ENCODE measurements at regions not wholly inside any gene's neighbourhood (a gene's known extent, or its start where the extent isn't known, plus 50 kb on each side); places are given as distances from the start of the nearest gene placed in this dataset.

DNA sequence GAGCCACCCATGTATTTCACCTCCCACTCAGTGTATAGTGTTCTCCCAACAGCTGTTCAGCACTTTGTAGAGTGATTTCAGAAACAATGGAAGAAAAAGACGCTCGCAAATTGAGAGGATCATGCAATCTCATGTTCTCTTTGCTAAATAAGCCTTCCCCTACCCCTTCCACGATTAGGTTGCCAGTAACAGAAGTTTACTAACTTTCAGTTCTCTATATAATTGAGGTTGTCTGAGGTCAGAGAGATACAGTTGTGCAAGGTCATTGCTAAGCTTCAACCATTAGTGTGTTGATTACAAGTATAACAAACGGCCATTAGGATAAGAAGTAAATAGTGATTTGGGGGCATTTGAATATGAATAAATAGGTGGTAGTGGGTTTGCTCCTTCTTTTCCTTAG lies 99.6 kb downstream of the TUSC7 start:
- TF ChIP-seq, protein P1, sequence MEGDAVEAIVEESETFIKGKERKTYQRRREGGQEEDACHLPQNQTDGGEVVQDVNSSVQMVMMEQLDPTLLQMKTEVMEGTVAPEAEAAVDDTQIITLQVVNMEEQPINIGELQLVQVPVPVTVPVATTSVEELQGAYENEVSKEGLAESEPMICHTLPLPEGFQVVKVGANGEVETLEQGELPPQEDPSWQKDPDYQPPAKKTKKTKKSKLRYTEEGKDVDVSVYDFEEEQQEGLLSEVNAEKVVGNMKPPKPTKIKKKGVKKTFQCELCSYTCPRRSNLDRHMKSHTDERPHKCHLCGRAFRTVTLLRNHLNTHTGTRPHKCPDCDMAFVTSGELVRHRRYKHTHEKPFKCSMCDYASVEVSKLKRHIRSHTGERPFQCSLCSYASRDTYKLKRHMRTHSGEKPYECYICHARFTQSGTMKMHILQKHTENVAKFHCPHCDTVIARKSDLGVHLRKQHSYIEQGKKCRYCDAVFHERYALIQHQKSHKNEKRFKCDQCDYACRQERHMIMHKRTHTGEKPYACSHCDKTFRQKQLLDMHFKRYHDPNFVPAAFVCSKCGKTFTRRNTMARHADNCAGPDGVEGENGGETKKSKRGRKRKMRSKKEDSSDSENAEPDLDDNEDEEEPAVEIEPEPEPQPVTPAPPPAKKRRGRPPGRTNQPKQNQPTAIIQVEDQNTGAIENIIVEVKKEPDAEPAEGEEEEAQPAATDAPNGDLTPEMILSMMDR (IDR thresholded peaks at IDR 0.05; ENCODE audit: extremely low read depth, missing control alignments) = no peak
- no peak for DNase-seq (ENCODE audit: low spot score)

DNA sequence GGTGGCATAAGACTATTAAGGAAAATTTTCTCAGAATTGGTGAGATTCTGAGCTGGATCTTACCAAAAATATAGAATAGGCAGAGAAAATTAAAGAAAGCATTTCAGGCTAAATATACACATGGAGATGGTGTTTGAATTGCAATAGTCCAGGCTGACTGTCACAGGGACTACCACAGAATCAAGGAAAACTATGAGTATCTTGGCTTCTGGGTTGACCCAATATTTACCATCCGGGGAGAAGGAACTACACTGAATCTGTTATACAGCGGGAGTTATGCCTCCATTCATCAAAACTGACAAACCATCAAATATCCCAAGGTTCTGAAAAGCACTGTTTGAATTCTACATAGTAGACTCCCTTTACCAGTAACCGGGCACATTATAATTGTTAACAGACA lies 102.2 kb downstream of the TUSC7 start:
- TF ChIP-seq, protein P1 (IDR thresholded peaks at IDR 0.05; ENCODE audit: extremely low read depth, missing control alignments) = no peak
- DNase-seq (ENCODE audit: low spot score) = no peak

DNA sequence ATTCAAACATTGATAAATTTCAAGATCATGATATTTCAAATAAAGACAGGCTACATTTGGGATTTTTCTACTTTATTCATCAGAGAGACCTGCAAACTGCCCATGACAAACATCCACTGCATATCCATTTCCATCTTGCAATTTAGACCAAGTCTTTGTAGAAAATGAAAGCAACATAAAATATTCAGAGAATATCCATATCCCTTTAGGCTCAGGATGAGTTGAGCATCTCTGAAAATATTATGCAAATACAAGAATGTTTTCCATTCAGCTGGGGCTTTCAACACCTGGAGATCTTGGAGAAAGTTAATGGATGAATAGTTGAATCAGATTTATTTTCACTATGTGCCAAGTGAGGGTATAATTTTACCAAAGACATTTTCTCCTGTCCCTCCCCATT lies 103.4 kb downstream of the TUSC7 start:
- no peak for DNase-seq (ENCODE audit: low spot score)
- TF ChIP-seq, protein P1 (IDR thresholded peaks at IDR 0.05; ENCODE audit: extremely low read depth, missing control alignments) = no peak

DNA sequence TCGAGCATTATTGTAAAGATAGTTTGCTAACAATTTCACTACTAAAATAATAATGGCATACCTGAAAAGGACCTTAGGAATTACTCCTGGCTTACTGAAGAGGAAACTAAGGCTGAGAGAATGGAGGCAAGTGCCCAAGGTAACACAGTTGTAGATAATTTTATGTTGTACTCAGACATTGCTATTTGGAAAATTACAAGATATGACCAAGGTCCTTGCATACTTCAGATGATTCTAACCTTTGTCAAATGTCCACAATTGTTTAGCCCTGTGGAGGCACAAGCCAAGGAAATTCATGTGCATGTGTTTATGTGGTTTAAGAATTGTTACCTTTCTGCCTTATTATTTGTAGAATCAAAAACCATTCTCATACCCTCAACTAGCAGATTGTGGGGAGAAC lies 105.7 kb downstream of the TUSC7 start:
- TF ChIP-seq, protein P1 (IDR thresholded peaks at IDR 0.05; ENCODE audit: extremely low read depth, missing control alignments) = no peak
- DNase-seq (ENCODE audit: low spot score) = no peak

DNA sequence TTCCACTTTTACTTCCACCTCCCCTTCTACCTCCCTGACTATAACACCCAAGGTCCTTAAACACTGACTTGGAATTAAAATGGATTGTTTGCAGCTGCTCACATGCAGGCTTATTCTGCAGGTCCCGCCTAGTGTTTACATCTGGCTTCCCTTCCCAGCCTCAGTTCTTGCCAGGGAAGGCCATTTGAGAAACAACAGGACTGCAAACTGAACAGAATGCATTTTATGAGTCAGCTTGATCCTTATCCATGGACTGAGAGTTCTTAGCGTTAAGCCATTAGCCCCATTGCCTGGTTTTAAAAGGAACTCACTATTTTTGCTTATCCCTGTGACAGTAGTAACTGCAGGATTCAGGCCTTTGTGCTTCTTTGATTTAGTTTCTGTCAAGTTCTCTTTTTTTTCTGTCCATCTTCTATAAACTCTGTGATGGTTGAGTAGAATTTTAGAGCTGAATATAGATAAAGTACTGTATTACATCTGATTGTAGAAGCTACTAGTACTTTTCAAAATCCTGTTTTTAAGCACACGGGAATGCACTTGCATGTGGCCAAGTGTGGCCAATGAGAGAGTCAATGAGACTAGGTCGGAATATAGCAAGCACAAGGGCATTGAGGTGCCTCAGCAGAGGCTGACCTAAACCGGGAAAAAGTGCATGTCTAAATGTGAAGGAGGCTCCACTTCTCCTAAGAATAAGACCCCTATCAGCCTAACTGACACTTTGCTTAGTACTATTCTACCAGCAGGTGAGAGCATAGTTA lies 106.4 kb downstream of the TUSC7 start:
- DNase-seq (ENCODE audit: low spot score) = no peak
- TF ChIP-seq, protein P1 (IDR thresholded peaks at IDR 0.05; ENCODE audit: extremely low read depth, missing control alignments) = no peak

DNA sequence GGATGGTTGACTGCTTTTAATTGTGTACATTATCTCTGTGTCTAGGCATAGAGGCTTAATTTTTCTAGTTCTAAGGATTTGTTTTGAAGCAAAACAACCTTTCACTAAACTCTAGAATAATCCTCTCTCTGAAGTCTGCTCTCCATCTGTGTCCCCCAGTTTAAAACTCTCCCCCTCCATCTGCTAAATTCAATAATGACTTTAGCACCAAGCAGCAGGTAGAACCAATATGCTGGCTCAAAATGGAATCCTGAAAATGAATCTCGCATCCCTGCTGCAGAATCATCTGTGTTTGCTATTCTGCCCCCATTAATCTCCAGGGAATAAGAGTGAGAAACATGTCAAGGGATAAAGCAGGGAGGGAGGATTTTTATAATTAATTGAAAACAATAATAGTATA lies 111.8 kb downstream of the TUSC7 start:
- DNase-seq (ENCODE audit: low spot score) = no peak

DNA sequence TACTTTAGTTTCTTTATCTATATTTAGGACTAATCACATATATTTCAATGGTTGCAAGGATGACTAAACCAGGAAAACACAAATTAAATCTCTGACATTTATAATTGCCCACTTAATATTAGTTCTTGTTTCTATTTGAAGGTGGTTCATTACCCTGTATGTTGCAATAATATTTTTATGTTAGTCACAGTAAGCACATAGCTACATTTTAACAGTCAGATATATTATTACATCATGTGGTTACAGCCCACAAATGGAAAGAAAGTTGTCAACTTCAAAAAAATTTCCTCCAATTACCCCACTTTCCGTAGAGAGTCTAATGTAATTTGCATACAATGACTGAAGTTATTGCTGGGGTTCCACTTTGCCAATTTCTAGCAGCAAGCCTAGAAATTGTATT lies 114.6 kb downstream of the TUSC7 start:
- TF ChIP-seq, protein P1 (IDR thresholded peaks at IDR 0.05; ENCODE audit: extremely low read depth, missing control alignments) = no peak
- no peak for DNase-seq (ENCODE audit: low spot score)

More for the DNA sequence above, 111.8 kb downstream of the TUSC7 start:
- TF ChIP-seq, protein P1 (IDR thresholded peaks at IDR 0.05; ENCODE audit: extremely low read depth, missing control alignments) = no peak

Measured in GM20000 (cell line).